A673 (cell line): ENCODE measurements at regions not wholly inside any gene's neighbourhood (a gene's known extent, or its start where the extent isn't known, plus 50 kb on each side); places are given as distances from the start of the nearest gene placed in this dataset.

Source experiments
- BruUV-seq: library from RNA; stranded (reverse); fragments of 400-500 nt; replicated peaks from 2 replicates; lab custom pipeline; 2021; lab: Mats Ljungman, UMichigan
- CTCF ChIA-PET: fragments of 300-600 bp; sonication (Branson Sonifier 250); formaldehyde crosslinking; loops from one replicate; lab custom pipeline; 2022; ENCODE audit warnings: antibody characterized with exemption; lab: Charles Lee
- POLR2A ChIA-PET: fragments of 300-600 bp; sonication (Branson Sonifier 250); formaldehyde crosslinking; loops from one replicate; lab custom pipeline; 2022; ENCODE audit warnings: antibody characterized with exemption; ENCODE audit not compliant: low non-redundant PET; lab: Charles Lee
- DNase-seq: peaks from one replicate; pipeline ENCODE4 v3.0.0-alpha.2; 2015; ENCODE audit warnings: low spot score
- H3K27ac ChIP-seq: fragments of 200-600 bp; sonication (generic); 2 replicates; pipeline ENCODE4 v1.5.1; 2016; ENCODE audit warnings: mixed run types, low read depth, mild to moderate bottlenecking, mixed read lengths, antibody characterized with exemption, low read length; ENCODE audit not compliant: poor library complexity, severe bottlenecking
- H3K27me3 ChIP-seq: fragments of 200-600 bp; sonication (generic); replicated peaks from 2 replicates; pipeline ENCODE4 v1.6.1; 2017; ENCODE audit warnings: mixed run types, low read depth, mild to moderate bottlenecking, mixed read lengths, antibody characterized with exemption, low read length; ENCODE audit not compliant: insufficient read depth, poor library complexity
- H3K36me3 ChIP-seq: fragments of 200-600 bp; sonication (generic); 2 replicates; pipeline ENCODE4 v1.6.1; 2016; ENCODE audit warnings: mixed run types, mild to moderate bottlenecking, mixed read lengths, antibody characterized with exemption, low read length; ENCODE audit not compliant: insufficient read depth, poor library complexity, severe bottlenecking
- H3K4me1 ChIP-seq: fragments of 200-600 bp; sonication (generic); 2 replicates; pipeline ENCODE4 v1.6.1; 2017; ENCODE audit warnings: mixed run types, mild to moderate bottlenecking, mixed read lengths, antibody characterized with exemption, low read length; ENCODE audit not compliant: insufficient read depth, poor library complexity, severe bottlenecking
- H3K4me3 ChIP-seq: fragments of 200-600 bp; sonication (generic); 2 replicates; pipeline ENCODE4 v1.5.1; 2016; ENCODE audit warnings: low read depth, mixed run types, mild to moderate bottlenecking, mixed read lengths, low read length; ENCODE audit not compliant: poor library complexity, severe bottlenecking
- H3K9me3 ChIP-seq: fragments of 200-600 bp; sonication (generic); 2 replicates; pipeline ENCODE4 v1.6.1; 2016; ENCODE audit warnings: mixed run types, low read depth, mild to moderate bottlenecking, mixed read lengths, antibody characterized with exemption, low read length; ENCODE audit not compliant: poor library complexity, severe bottlenecking
- CTCF ChIP-seq: fragments of 300-800, 200-600 bp; sonication (generic); conservative IDR thresholded peaks from 2 replicates; pipeline ENCODE4 v1.5.1; 2017; ENCODE audit warnings: low read depth, mild to moderate bottlenecking, antibody characterized with exemption, low read length, moderate library complexity, mixed read lengths
- EZH2 ChIP-seq: fragments of 200-600 bp; sonication (generic); IDR thresholded peaks from 2 replicates; pipeline ENCODE4 v1.6.1; 2017; ENCODE audit warnings: borderline replicate concordance, low read depth, mild to moderate bottlenecking, mixed read lengths, antibody characterized with exemption, low read length; ENCODE audit not compliant: poor library complexity, severe bottlenecking
- intact Hi-C: fragments of 100-400 bp; cut with micrococcal nuclease; formaldehyde crosslinking; loops from one replicate; pipeline ENCODE4 v1.10.0; 2022; ENCODE audit not compliant: unreplicated experiment

- POLR2A ChIA-PET = no interaction called here
- no TSS peak for BruUV-seq
- CTCF ChIA-PET = no interaction called here
Measured at GRCh38 chr17:69779378-69780214, 295.4 kb upstream of the KCNJ16 start.

GRCh38 chr17:69783865-69784264 is 291.2 kb upstream of the KCNJ16 start:
- ChIA-PET POLR2A (no interaction called here), CTCF (no interaction called here)
- H3K27ac ChIP-seq = no peak overlapping the region
- intact Hi-C loops = no loop called here
- H3K9me3 ChIP-seq = no peaks in the 10 kb centered on the region
- H3K36me3 ChIP-seq = no peaks in the 10 kb centered on the region
- H3K4me1 ChIP-seq = no peaks in the 10 kb centered on the region
- H3K27me3 ChIP-seq = no peaks in the 10 kb centered on the region
- no TSS peak for BruUV-seq
- DNase-seq = no peak
- TF ChIP-seq CTCF (no peak), EZH2 (no peak)
- H3K4me3 ChIP-seq = no peak overlapping the region

More at GRCh38 chr17:69779378-69780214, 295.4 kb upstream of the KCNJ16 start:
- Histone ChIP-seq H3K27ac (no peak overlapping the region), H3K27me3 (peaks cover 20% of the 10 kb centered on the region), H3K4me3 (no peak overlapping the region), H3K4me1 (no peaks in the 10 kb centered on the region), H3K9me3 (no peaks in the 10 kb centered on the region), H3K36me3 (no peaks in the 10 kb centered on the region)
- no peak for DNase-seq
- TF ChIP-seq EZH2 = no peak
- TF ChIP-seq CTCF = no peak
- intact Hi-C loops = no loop called here

GRCh38 chr17:69788957-69789356 is 286.1 kb upstream of the KCNJ16 start:
- ChIA-PET CTCF (no interaction called here), POLR2A (no interaction called here)
- Histone ChIP-seq H3K27me3 (no peaks in the 10 kb centered on the region), H3K9me3 (no peaks in the 10 kb centered on the region), H3K36me3 (no peaks in the 10 kb centered on the region), H3K4me1 (no peaks in the 10 kb centered on the region), H3K27ac (no peak overlapping the region), H3K4me3 (no peak overlapping the region)
- no TSS peak for BruUV-seq
- intact Hi-C loops = no loop called here
- TF ChIP-seq CTCF (no peak), EZH2 (no peak)
- DNase-seq = no peak
